NB4 (cell line): ENCODE measurements at regions not wholly inside any gene's neighbourhood (a gene's known extent, or its start where the extent isn't known, plus 50 kb on each side); places are given as distances from the start of the nearest gene placed in this dataset.
"Not testable (repeated sequence)": the region's sequence is repeated elsewhere in the genome, so short reads cannot be mapped to it uniquely, and the experiment has no call there.

Experiments
- CTCF ChIP-seq: IDR thresholded peaks from one replicate; pipeline ENCODE4 v1.5.1; 2012; ENCODE audit warnings: low read depth, low read length
- MAX ChIP-seq: IDR thresholded peaks from 2 replicates; pipeline ENCODE4 v1.6.1; 2011; ENCODE audit warnings: low read depth, low read length
- MYC ChIP-seq: IDR thresholded peaks from 2 replicates; pipeline ENCODE4 v1.6.1; 2011; ENCODE audit warnings: low read depth, low read length
- POLR2A ChIP-seq: IDR thresholded peaks from 2 replicates; pipeline ENCODE4 v1.6.1; 2011; ENCODE audit warnings: mild to moderate bottlenecking; ENCODE audit not compliant: insufficient read length; ENCODE audit errors: extremely low read depth

- not testable (repeated sequence) for TF ChIP-seq CTCF, POLR2A, MYC, MAX
Measured at GRCh38 chr18:106054-106851, 52.1 kb upstream of the USP14 start.
